CD4-positive, alpha-beta T cell treated with Interleukin-17A for 4 hours (primary cell): ENCODE measurements at regions not wholly inside any gene's neighbourhood (a gene's known extent, or its start where the extent isn't known, plus 50 kb on each side); places are given as distances from the start of the nearest gene placed in this dataset.
"Not testable (repeated sequence)": the region's sequence is repeated elsewhere in the genome, so short reads cannot be mapped to it uniquely, and the experiment has no call there.

ENCODE experiments used
- DNase-seq: peaks from one replicate; pipeline ENCODE4 v3.0.0-alpha.2; 2020; ENCODE audit warnings: mixed read lengths

GRCh38 chr9:30103647-30104394 lies 2280.6 kb upstream of the ACO1 start:
- DNase-seq = no peak

- DNase-seq = not testable (repeated sequence)
These were observed 2277.3 kb upstream of the ACO1 start for GRCh38 chr9:30107134-30107533.

GRCh38 chr9:30116673-30117217 lies 2267.7 kb upstream of the ACO1 start:
- DNase-seq = no peak

- DNase-seq = no peak
These were observed 2263.8 kb upstream of the ACO1 start for GRCh38 chr9:30120666-30121065.

GRCh38 chr9:30121611-30122010 lies 2262.8 kb upstream of the ACO1 start:
- DNase-seq = no peak

GRCh38 chr9:30125881-30126280 lies 2258.6 kb upstream of the ACO1 start:
- DNase-seq = no peak

GRCh38 chr9:30127371-30127770 lies 2257.1 kb upstream of the ACO1 start:
- DNase-seq = no peak

GRCh38 chr9:30140407-30140806 lies 2244.0 kb upstream of the ACO1 start:
- DNase-seq = no peak

- DNase-seq = no peak
These were observed 2223.9 kb upstream of the ACO1 start for GRCh38 chr9:30160570-30160969.

GRCh38 chr9:30172206-30172605 lies 2212.2 kb upstream of the ACO1 start:
- DNase-seq = no peak

GRCh38 chr9:30178610-30179009 lies 2205.8 kb upstream of the ACO1 start:
- no peak for DNase-seq

GRCh38 chr9:30193421-30193820 lies 2191.0 kb upstream of the ACO1 start:
- no peak for DNase-seq

GRCh38 chr9:30196941-30197340 lies 2187.5 kb upstream of the ACO1 start:
- DNase-seq = no peak

- DNase-seq = no peak
These were observed 2187.0 kb upstream of the ACO1 start for GRCh38 chr9:30197453-30197852.

GRCh38 chr9:30197954-30198353 lies 2186.5 kb upstream of the ACO1 start:
- DNase-seq = no peak

- no peak for DNase-seq
These were observed 2185.8 kb upstream of the ACO1 start for GRCh38 chr9:30198463-30199309.

GRCh38 chr9:30201024-30201423 lies 2183.4 kb upstream of the ACO1 start:
- no peak for DNase-seq

- no peak for DNase-seq
These were observed 2149.4 kb upstream of the ACO1 start for GRCh38 chr9:30235068-30235467.

GRCh38 chr9:30235564-30235963 lies 2148.9 kb upstream of the ACO1 start:
- no peak for DNase-seq

GRCh38 chr9:30239878-30240277 lies 2144.6 kb upstream of the ACO1 start:
- no peak for DNase-seq

- no peak for DNase-seq
These were observed 2141.0 kb upstream of the ACO1 start for GRCh38 chr9:30243467-30243866.

GRCh38 chr9:30244877-30245276 lies 2139.6 kb upstream of the ACO1 start:
- no peak for DNase-seq

- no peak for DNase-seq
These were observed 2133.6 kb upstream of the ACO1 start for GRCh38 chr9:30250872-30251271.

GRCh38 chr9:30258094-30258493 lies 2126.3 kb upstream of the ACO1 start:
- DNase-seq = no peak
